GM04503 (cell line): ENCODE measurements at regions not wholly inside any gene's neighbourhood (a gene's known extent, or its start where the extent isn't known, plus 50 kb on each side); places are given as distances from the start of the nearest gene placed in this dataset.
A peak's percentile ranks its signal among the peaks of the same experiment; 100 is the strongest.

ENCODE experiments used
- DNase-seq: peaks from one replicate; pipeline ENCODE4 v3.0.0-alpha.2; 2012; ENCODE audit warnings: low read depth

- no peak for DNase-seq
These were observed 105.1 kb upstream of the PDE4B start for GRCh38 chr1:65687428-65688214.

- no peak for DNase-seq
These were observed 104.5 kb upstream of the PDE4B start for GRCh38 chr1:65688215-65688566.

- DNase-seq = no peak
These were observed 103.8 kb upstream of the PDE4B start for GRCh38 chr1:65688848-65689247.

- no peak for DNase-seq
These were observed 101.4 kb upstream of the PDE4B start for GRCh38 chr1:65691152-65691900.

GRCh38 chr1:65691972-65692371, 100.7 kb upstream of the PDE4B start:
- DNase-seq = no peak

- DNase-seq = no peak
These were observed 98.6 kb upstream of the PDE4B start for GRCh38 chr1:65694126-65694525.

- no peak for DNase-seq
These were observed 97.8 kb upstream of the PDE4B start for GRCh38 chr1:65694933-65695332.

GRCh38 chr1:65698590-65698989, 94.1 kb upstream of the PDE4B start:
- DNase-seq = no peak

- DNase-seq = no peak
These were observed 88.8 kb upstream of the PDE4B start for GRCh38 chr1:65703853-65704252.

- DNase-seq = no peak
These were observed 88.4 kb upstream of the PDE4B start for GRCh38 chr1:65704318-65704717.

GRCh38 chr1:65717815-65718454, 74.8 kb upstream of the PDE4B start:
- DNase-seq = peak; percentile 31

GRCh38 chr1:65719391-65719790, 73.3 kb upstream of the PDE4B start:
- DNase-seq = no peak

- DNase-seq = no peak
These were observed 70.2 kb upstream of the PDE4B start for GRCh38 chr1:65722461-65722860.

GRCh38 chr1:65724151-65724550, 68.5 kb upstream of the PDE4B start:
- DNase-seq = no peak

GRCh38 chr1:65725064-65725463, 67.6 kb upstream of the PDE4B start:
- DNase-seq = no peak

GRCh38 chr1:65728504-65728903, 64.2 kb upstream of the PDE4B start:
- no peak for DNase-seq

- DNase-seq = no peak
These were observed 63.4 kb upstream of the PDE4B start for GRCh38 chr1:65729259-65729658.

- no peak for DNase-seq
These were observed 57.7 kb upstream of the PDE4B start for GRCh38 chr1:65734979-65735378.

GRCh38 chr1:65741993-65742392, 50.7 kb upstream of the PDE4B start:
- DNase-seq = no peak
